GM12878 (cell line): ENCODE measurements at regions not wholly inside any gene's neighbourhood (a gene's known extent, or its start where the extent isn't known, plus 50 kb on each side); places are given as distances from the start of the nearest gene placed in this dataset.

Source experiments
- ATAC-seq: fragments of 200-7000 bp; cut with Tn5 transposase; 3 replicates; pipeline ENCODE4 v1.9.1; 2020; ENCODE audit warnings: mild to moderate bottlenecking, moderate library complexity
- BruUV-seq: library from RNA; stranded (reverse); fragments of 400-500 nt; replicated peaks from 2 replicates; lab custom pipeline; 2021; lab: Mats Ljungman, UMichigan
- CTCF ChIA-PET: fragments of 300-600 bp; sonication (Branson Sonifier 250); formaldehyde crosslinking; extraction: SDS; loops from one replicate; lab custom pipeline; 2021; ENCODE audit warnings: inconsistent platforms; lab: Yijun Ruan, JAX
- POLR2A ChIA-PET: fragments of 350-600 bp; formaldehyde crosslinking; extraction: SDS; loops from one replicate; lab custom pipeline; 2021; ENCODE audit warnings: inconsistent platforms; lab: Charles Lee
- RAD21 ChIA-PET: fragments of 300-600 bp; sonication (Branson Sonifier 250); formaldehyde crosslinking; loops from one replicate; lab custom pipeline; 2023; ENCODE audit warnings: antibody characterized with exemption; ENCODE audit not compliant: unreplicated experiment; lab: Charles Lee
- SMC1A ChIA-PET: fragments of 300-600 bp; sonication (Branson Sonifier 250); formaldehyde crosslinking; loops from one replicate; lab custom pipeline; 2023; ENCODE audit not compliant: unreplicated experiment, uncharacterized antibody; lab: Charles Lee
- DNase-seq: peaks from one replicate; pipeline ENCODE4 v3.0.0-alpha.2; 2011; ENCODE audit warnings: low read depth, low spot score
- FAIRE-seq: peaks from 3 replicates; lab custom pipeline; 2011; peaks lifted over from hg19 to GRCh38; lab: Jason Lieb, UNC
- H2AFZ ChIP-seq: 2 replicates; pipeline ENCODE4 v1.6.0; 2011; ENCODE audit warnings: low read depth, low read length, control low read depth; ENCODE audit not compliant: control insufficient read depth
- H3K27ac ChIP-seq: 2 replicates; pipeline ENCODE4 v1.5.1; 2011; ENCODE audit warnings: control low read depth; ENCODE audit not compliant: control insufficient read depth, insufficient read depth
- H3K27me3 ChIP-seq, 2 experiments: replicated peaks in 1 of 2; 2 replicates each; pipeline versions ENCODE4 v1.6.0 to v1.6.1; 2011; ENCODE audit warnings: low read length in 1 of 2; ENCODE audit not compliant: control insufficient read depth in 2 of 2, insufficient read depth in 2 of 2
- H3K36me3 ChIP-seq, 2 experiments: 2 replicates each; pipeline ENCODE4 v1.5.1; 2011; ENCODE audit warnings: low read length in 1 of 2; ENCODE audit not compliant: control insufficient read depth in 2 of 2, insufficient read depth in 2 of 2
- H3K4me1 ChIP-seq: 2 replicates; pipeline ENCODE4 v1.6.1; 2011; ENCODE audit warnings: mild to moderate bottlenecking, low read length, moderate library complexity, mixed read lengths; ENCODE audit not compliant: control insufficient read depth, insufficient read depth
- H3K4me2 ChIP-seq: 2 replicates; pipeline ENCODE4 v1.6.0; 2011; ENCODE audit warnings: control low read depth; ENCODE audit not compliant: control insufficient read depth, insufficient read depth
- H3K4me3 ChIP-seq: fragments of 200-600 bp; sonication (generic); 2 replicates; pipeline ENCODE4 v1.5.1; 2016
- H3K79me2 ChIP-seq: 2 replicates; pipeline ENCODE4 v1.6.0; 2011; ENCODE audit warnings: low read length; ENCODE audit not compliant: control insufficient read depth, insufficient read depth
- H3K9ac ChIP-seq: 2 replicates; pipeline ENCODE4 v1.8.0; 2011; ENCODE audit warnings: low read length, control low read depth, mixed read lengths; ENCODE audit not compliant: control insufficient read depth, insufficient read depth
- H3K9me3 ChIP-seq: replicated peaks from 3 replicates; pipeline ENCODE4 v1.5.1; 2011; ENCODE audit warnings: mild to moderate bottlenecking, low read length; ENCODE audit not compliant: control insufficient read depth, insufficient read depth
- H4K20me1 ChIP-seq: 2 replicates; pipeline ENCODE4 v1.6.0; 2011; ENCODE audit not compliant: control insufficient read depth, insufficient read depth
- BRCA1 ChIP-seq: IDR thresholded peaks from 2 replicates; pipeline ENCODE4 v1.6.1; 2011; ENCODE audit warnings: low read depth, low read length, improper control_type of control experiment
- EZH2 ChIP-seq: IDR thresholded peaks from 2 replicates; pipeline ENCODE4 v1.6.1; 2012; ENCODE audit warnings: low read depth, mild to moderate bottlenecking, control low read depth, inconsistent platforms, low read length, borderline replicate concordance; ENCODE audit not compliant: control insufficient read depth
- KAT2A ChIP-seq: conservative IDR thresholded peaks from 2 replicates; pipeline ENCODE4 v1.6.1; 2011; ENCODE audit warnings: low read depth, low read length; ENCODE audit not compliant: control insufficient read depth
- POLR2A ChIP-seq: IDR thresholded peaks from 2 replicates; pipeline ENCODE4 v1.6.1; 2011; ENCODE audit warnings: low read depth, mild to moderate bottlenecking, low read length
- SIX5 ChIP-seq: IDR thresholded peaks from 2 replicates; pipeline ENCODE4 v1.6.1; 2011; ENCODE audit warnings: mild to moderate bottlenecking, low read depth, low read length, moderate library complexity; ENCODE audit not compliant: severe bottlenecking
- STAT3 ChIP-seq: IDR thresholded peaks from 2 replicates; pipeline ENCODE4 v1.6.1; 2011; ENCODE audit warnings: low read depth, low read length, improper control_type of control experiment
- TARDBP ChIP-seq: IDR thresholded peaks from 2 replicates; pipeline ENCODE4 v1.6.1; 2016; ENCODE audit warnings: borderline replicate concordance
- YY1 ChIP-seq: IDR thresholded peaks from 2 replicates; pipeline ENCODE4 v1.6.1; 2011; ENCODE audit warnings: low read depth, mild to moderate bottlenecking, low read length
- WGBS: methylation state at CpG from one replicate; pipeline ENCODE4 v1.1.6; 2016; ENCODE audit warnings: low lambda C conversion rate; ENCODE audit not compliant: insufficient replicate concordance, insufficient coverage; ENCODE audit errors: missing lambda C conversion rate; 5-methylcytosine and 5-hydroxymethylcytosine counted together
- in situ Hi-C: fragments of 300-500 bp; cut with MboI; formaldehyde crosslinking; loops from 9 replicates; pipeline ENCODE4 v1.14.3; 2018; ENCODE audit warnings: mixed read lengths
- intact Hi-C: fragments of 100-400 bp; cut with micrococcal nuclease; formaldehyde crosslinking; loops from one replicate; pipeline ENCODE4 v1.14.2; 2022; ENCODE audit not compliant: unreplicated experiment

- Histone ChIP-seq H3K79me2 (no peaks in the 10 kb centered on the region), H2AFZ (no peak overlapping the region), H3K9ac (no peak overlapping the region), H3K9me3 (no peaks in the 10 kb centered on the region; the same call in 2 of the 3 replicates), H3K4me2 (no peak overlapping the region), H3K4me3 (no peak overlapping the region), H3K4me1 (no peaks in the 10 kb centered on the region), H3K36me3 (no peaks in the 10 kb centered on the region), H3K27me3 (no peaks in the 10 kb centered on the region), H3K27ac (no peak overlapping the region), H4K20me1 (no peaks in the 10 kb centered on the region)
- WGBS: 24% methylated on average over 12 of the region's 12 CpGs
- intact Hi-C loops (no loop called here), in situ Hi-C loops (no loop called here)
- SMC1A ChIA-PET: interaction anchor here (0.6 to 1.4 kb wide), 5 partner anchors 10 to 247 kb away, joined by 3 to 5 read pairs (median 3); no protein-coding TSS in a partner anchor
- no peak for DNase-seq
- CTCF ChIA-PET: interaction anchor here (1.3 kb wide), 1 partner anchor 66 kb away, joined by 3 read pairs; no protein-coding TSS in a partner anchor
- POLR2A ChIA-PET: interaction anchor here (0.5 to 1.6 kb wide), 2 partner anchors 11 to 908 kb away, joined by 6 read pairs; no protein-coding TSS in a partner anchor
- no TSS peak for BruUV-seq
- TF ChIP-seq SIX5: no peak
- no peak for TF ChIP-seq KAT2A
- TF ChIP-seq TARDBP: no peak
- no peak for TF ChIP-seq BRCA1
- TF ChIP-seq EZH2: no peak
- no peak for TF ChIP-seq YY1
- TF ChIP-seq STAT3: no peak
- no peak for TF ChIP-seq POLR2A
- no peak for FAIRE-seq
- no peak for ATAC-seq
- RAD21 ChIA-PET: interaction anchor here (1.2 kb wide), 1 partner anchor 34 kb away, joined by 3 read pairs; no protein-coding TSS in a partner anchor
These were observed 555.8 kb upstream of the ID2 start for GRCh38 chr2:8125741-8126711.
